T-helper 9 cell (primary cell): ENCODE measurements at regions not wholly inside any gene's neighbourhood (a gene's known extent, or its start where the extent isn't known, plus 50 kb on each side); places are given as distances from the start of the nearest gene placed in this dataset.
"Not testable (repeated sequence)": the region's sequence is repeated elsewhere in the genome, so short reads cannot be mapped to it uniquely, and the experiment has no call there.

ENCODE experiments used
- DNase-seq: peaks from one replicate; pipeline ENCODE4 v3.0.0-alpha.2; 2020

DNA sequence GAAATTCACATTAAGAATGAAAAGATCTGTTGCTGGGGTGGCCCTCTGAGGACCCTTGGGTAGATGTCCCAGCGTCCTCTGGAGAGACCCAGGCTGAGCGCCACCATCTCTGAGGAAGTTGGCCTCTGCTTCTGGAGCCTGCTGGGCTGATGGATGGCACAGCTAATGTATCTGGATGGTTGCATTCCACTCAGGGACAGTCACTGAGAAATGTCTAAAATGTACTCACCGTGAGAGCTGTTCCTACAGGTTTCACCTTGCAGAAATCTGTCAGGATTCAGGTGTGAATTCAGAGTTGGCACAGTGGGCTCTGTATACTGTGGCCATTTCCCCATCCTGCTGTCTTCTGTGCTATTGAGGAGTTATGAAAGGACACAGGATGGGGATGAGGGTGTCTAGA, 247.2 kb downstream of the AACS start:
- no peak for DNase-seq

DNA sequence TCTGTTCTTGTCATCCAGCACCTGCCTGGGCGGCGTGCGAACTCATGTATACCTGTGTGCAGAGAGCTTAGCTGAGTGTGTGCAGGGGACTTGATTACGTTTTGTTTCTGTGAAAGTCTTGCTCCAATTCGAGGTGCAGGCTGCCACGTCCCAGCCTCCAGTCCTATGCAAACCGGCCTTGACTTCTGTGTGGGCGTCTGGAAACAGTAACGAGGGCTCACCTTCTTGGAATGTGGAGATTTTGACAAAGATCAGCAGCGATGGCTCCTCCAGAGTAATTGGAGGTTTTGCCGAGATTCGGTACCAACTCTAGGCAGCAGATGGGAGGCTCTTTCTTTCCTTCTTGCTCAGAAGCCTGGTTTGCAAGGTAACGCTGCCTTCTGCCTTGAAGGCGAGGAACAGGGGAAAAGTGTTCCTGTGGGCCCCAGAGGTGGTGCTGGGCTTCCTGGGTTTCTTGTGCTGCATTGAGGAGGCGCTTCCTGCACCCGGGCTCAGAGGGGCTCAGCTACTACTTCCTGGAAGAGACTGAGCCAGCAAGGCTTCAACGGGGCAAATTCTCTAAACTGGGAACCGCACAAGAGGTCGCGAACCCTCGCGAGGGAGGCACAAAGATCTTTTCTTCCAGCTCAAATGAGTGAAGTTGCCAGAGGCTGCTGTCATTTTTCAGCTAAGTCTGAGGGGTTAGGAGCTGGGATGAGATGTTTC, 249.0 kb downstream of the AACS start:
- DNase-seq: no peak

DNA sequence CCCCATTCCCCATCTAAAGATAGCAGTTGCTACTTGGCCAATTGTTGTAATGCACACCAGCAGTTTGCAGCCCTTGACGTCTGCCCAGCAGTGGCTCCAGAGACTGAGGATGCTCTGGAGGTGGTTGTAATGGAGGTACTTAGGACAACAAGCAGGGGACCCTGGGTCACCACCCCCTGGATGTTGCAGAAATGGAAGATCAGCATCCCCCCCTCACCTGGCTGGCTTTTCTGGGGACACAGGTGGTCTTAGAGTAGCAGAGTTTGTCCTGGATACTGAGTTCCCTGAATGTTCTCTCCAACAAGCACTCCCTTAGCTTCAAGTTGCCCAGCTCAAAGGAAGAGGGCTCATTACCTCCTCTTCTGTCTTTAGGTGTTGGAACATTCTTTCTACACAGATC, 250.5 kb downstream of the AACS start:
- DNase-seq: no peak

DNA sequence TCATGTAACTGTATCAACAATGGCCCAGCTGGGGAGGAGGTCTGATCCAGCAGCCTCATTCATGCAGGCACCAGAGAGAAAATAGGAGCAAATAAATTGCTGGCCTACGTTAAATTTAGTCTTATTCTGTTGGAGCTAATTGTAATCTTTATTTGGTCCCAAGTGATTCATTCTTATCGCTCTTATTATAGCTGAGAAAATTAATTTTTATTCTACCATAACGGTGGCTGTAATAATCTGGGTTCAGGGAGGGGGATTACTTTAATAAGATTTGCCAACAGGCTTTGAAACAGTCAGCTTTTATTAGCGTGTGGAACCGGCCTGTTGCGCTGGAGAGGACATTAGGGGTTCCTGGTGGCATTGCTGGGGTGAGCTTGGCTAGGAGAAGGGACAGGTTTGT, 254.9 kb downstream of the AACS start:
- no peak for DNase-seq

DNA sequence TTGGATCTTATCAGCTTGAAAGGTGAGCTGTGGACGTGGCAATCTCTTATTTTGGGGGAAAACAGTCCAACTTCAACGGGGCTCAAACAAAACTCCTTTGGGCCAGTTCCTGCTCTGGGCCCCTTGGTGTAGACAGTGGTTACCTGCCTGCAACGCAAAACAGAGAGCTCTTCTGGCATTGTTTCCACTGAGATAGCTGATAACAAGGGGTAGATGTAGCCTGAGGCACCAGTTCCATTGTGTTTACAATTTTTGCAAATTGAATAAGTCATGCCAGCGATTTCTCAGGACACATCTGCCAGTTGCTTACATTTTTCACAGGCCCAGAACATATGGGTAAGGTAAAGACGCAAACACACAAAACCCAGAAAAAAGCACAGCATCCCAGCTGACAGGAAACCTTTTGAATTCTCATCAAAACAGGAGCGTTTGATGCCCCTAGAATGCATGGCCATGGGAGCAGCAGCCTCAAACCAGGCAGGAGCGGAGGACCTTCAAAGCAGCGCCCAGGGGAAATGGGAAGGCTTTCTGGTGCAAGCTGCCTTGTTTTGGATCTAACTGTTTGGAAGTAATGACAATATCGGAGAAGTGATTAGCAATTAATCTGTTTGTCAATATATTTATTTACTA, 259.7 kb downstream of the AACS start:
- DNase-seq: no peak

DNA sequence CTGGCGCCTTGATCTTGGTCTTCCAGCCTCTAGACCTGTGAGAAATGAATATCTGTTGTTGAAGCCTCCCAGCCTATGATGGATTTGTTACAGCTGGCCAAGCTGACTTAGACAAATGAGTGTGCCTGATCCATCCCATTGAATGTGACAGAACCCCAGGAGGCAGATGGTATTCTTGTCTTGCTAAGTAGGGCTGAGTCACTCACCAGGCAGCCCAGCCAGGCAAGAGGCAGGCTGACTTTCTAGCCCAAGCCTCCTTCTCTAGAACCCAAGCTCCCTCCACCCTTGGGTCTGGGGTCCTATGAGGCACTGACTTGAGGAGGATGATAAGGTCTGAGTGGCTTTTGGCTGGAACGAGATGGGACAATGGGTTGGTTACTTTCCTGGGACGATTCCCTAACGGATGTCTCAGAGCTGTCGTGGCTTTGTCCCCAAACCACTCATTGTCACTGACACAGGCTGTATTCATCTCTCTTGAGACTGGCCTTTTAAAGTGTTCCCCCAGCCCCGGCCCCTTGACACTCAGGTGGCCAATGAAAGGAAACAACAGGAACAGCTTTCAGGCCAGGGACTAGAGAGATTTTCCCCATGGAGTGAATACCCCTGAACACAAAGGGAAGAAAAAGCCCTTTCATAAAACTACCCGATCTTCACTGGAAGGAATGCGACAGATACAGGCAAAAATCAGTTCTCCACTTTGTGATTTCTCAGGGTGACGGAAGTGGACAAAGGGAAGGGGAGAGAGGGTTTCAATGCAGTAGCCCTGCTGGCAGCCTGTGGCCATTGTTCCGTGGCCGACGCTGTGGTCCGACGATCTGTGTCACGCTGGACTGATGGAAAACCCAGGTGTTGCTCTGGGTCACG, 264.2 kb downstream of the AACS start:
- no peak for DNase-seq

DNA sequence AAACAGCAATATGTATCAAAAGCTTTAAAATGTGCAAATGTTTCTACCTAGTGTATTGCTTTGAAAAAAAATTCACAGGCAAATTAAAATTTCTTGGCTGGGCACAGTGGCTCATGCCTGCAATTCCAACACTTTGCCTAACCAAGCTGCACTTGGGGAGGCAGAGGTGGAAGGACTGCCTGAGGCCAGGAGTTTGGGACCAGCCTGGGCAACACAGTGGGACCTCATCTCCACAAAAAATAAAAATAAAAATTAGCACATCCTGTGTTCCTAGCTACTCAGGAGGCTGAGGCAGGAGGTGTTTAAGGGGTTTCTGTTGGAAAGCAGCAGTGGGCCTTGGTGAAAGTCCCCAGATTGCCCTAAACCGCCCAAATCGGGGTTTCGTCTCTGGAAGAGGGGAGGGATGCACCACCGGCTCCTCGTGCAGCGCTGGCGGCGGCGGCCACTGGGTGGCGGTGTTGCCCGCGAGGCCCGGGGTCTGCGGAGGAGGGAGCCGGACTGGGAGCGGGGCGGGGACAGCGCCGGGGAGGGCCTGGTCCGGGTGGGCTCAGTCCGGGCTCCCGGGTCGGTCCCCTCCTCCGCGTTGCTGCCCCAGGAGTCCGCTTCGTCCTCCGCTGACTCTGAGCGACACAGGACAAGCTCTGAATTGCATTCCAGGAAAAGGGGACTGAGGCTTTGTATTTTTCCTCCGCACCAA, 265.6 kb downstream of the AACS start:
- DNase-seq: peak; percentile 10

DNA sequence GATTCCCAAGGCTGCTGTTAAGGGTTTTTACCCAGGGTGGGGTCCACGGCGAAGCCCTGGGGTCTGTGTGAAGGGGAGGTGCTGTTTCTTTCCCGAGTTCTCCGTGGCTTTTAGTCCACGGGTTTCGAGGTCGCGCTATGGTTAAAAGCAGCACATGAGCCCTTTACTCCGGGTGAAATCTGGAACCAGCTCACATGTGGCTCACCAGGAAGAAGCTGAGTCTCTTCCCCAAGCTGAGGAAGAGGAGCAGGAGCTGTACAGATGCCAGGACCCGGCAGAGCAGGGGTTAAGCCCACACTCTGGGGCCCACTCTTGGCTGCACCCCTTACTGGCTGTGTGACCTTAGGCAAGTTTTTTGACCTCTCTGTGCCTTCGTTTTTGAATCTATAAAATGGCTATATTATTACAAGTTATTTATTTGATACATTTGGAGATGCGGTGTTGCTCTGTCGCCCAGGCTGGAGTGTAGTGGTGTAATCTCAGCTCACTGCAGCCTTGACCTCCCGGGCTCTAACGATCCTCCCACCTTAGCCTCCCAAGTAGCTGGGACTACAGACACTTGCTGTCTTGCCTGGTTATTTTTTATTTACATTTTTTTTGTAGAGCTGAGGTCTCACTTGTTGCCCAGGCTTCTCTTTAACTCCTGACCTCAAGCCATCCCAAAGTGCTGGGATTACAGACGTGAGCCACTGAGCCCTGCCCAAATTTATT, 266.3 kb downstream of the AACS start:
- no peak for DNase-seq

DNA sequence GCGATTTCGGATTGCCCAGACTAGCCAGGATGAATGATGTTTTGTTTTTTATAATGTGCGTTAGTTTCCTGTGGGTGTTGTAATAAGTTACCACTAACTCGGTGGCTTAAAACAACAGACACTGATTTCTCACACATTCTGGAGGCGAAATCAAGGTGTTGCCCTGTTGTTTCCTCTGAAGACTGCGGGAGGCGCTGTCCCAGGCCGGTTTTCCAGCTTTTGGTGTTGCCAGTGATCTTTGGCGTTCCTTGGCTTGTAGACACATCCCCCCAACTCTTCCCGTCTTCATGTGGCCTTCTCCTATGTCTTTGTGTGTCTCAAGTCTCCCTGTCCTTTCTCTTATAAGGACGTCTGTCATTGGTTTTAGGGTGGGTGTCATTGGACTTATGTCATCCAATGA, 267.7 kb downstream of the AACS start:
- no peak for DNase-seq

DNA sequence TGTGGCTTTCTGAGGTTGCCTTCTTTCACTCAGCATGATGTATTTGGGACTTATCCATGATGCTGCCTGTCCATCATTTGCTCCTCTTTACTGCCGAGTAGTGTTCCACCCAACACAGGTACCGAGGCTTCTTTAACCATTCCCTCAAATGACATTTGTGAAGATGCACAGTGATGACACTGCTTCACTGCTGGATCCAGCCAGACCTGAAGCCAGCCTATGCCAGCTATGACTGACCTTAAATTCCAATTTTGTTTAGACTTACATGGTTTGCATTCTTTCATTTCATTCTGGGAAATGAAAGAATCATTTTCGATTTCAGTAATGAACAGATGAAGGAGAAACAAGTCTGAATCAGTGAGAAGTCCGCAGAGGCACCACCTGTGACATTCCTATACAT, 271.0 kb downstream of the AACS start:
- no peak for DNase-seq

DNA sequence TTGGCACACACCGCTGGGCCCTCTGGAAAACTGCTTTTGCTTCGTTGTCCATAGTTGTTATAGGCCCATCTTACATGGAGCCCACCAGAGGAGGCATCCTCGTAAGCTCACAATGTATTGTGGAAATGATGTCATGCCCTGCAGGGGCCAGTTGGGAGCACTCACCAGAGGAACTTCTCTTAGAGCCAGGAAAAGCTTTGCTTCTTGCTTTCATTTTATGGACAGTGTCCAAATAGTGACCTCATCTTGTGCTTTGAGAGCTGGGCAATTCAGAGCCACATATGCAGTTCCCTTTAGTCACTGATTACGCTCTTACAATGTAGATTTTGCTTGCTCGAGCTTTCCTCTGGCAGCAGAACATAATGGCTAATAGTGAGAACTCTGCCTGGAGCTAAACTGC, 275.6 kb downstream of the AACS start:
- DNase-seq: no peak

DNA sequence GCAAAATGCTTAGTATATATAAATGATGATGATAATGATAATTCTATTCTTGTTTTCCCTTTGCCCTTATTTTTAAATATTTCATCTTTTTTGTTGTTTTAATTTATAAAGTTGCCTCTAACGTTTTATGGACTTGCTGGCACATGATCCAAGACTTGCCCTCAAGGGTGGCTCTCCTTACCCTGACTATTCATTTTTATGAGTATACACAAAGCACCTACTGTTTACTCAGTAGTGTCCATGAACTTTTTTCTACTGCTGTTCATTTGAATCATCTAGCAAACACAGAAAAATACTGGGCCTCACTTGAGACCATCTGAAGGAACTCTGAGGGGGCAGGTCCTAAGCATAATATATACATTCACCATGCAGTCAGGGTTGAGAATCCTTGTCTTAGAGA, 276.2 kb downstream of the AACS start:
- DNase-seq: no peak

DNA sequence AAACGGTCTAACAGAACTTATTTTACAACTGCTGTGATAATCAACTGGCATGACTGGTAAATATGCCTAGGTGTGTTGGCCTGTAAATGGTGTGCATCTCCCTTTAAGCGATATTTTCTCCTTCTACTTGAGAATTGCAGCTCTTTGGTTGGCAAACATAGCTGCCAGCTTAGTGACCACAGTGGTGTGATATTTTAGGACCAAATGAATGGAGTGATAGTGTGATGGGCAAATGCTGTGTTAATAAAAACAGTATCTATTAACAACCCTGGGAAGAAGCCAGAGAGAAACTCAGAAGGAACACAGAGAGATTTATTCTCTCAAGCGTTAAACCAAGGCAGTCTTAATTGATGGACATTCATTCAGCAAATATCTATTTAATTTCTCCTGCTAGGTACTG, 278.4 kb downstream of the AACS start:
- no peak for DNase-seq

DNA sequence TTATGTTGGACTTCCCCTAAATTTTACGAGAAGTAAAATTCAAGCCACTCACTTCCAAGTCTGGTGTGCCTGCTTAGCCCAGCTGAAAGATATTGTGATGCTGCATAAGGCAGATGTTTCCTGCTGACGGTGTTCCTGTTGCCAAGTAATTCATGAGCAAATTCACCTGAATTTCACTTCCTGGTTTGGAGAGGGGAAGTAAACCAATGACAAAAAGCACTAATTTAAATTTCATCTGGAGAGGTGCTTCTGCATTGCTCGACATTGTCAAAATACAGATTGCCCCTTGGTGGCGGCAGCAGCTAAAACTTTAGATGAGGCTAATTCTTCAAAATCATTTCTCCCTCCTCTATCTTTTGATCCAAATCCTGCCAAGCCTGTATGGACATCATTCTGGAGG, 281.1 kb downstream of the AACS start:
- no peak for DNase-seq

DNA sequence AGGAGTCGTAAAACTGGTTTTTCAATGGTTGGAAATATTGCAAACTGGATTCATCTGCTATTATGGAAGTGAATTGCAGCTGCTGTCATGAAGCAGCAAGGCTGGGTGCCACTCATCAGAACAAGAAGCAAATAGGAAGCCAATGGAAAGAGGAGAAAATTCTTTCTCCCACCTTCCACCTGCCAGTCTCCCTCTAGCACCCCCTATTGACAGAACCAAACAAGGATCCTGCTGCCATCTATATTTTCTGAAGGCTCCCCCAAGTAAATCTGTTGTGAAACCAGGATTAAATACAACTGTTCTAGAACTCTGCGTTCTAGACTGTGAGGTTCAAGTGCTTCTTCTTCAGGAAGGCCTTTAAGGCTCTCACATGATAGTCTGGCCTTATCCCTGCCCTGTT, 286.6 kb downstream of the AACS start:
- DNase-seq: no peak

DNA sequence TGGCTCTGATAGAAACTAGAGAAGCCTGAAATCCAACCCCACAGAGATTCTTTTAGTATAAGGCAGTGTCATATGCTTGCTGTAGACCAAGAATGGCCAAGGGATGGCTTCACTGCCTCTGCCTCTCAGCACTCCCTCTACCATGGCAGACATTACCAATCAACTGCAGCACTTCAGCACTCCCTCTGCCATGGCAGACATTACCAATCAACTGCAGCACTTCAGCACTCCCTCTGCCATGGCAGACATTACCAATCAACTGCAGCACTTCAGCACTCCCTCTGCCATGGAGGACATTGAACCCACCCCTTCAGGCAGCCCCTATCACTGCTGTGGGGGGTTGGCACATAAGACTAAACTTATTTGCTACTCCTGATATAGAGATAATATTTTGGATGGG, 287.8 kb downstream of the AACS start:
- not testable (repeated sequence) for DNase-seq

DNA sequence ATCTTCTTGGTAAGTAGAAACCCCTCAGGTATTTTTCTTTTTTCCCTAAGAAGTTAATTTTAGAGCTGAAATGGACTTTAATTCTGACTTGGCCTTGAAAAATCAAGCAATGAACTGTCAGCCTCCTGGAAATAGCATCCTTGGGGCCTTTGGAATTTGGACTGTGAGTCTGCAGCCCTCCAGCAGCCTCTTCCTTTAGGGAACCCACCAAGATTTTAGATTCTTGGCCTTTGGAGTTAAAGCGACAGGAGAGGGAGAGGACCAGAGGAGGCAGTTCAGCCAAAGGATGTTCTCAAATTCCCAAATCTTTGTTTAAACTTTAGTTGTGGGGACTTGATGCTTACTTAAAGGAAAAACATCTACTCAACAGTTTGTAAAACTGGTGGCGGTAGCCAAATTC, 288.6 kb downstream of the AACS start:
- no peak for DNase-seq

DNA sequence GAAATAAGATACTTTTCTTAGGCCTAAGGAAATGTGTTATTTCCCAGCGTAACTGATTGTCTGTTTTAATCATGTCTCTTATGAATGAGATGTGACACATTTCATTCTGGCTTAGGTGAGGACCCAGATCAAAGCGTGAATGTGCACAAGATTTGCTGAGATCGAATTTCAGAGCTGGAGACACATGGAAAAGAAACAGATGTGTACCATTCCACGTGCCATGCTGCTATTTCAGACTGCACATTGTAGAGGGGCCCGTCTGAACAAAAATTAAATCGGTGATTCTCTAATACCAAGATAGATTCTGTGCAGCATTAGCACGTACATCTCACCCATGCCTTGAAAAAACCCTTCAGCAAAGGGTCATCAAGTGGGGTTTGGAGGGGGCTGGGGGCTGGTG, 290.4 kb downstream of the AACS start:
- DNase-seq: no peak

DNA sequence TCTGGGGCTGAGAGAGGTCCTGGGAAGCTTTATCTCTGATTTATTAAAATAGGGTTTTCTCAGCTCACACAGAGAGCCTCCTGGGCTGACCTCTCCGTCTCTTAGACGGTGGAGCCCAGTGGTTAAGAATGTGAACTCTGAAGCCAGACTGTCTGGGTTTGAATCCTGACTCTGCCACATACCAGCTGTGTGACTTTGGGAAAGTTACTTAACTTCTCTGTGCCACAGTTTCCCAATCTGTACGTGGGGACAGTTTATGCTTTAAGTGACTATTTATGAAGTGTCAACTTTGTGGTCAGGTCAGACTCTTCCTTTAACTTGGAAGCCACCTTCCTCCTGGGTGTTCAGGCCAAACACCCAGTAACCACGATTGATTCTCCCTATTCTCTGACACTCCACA, 290.9 kb downstream of the AACS start:
- no peak for DNase-seq

DNA sequence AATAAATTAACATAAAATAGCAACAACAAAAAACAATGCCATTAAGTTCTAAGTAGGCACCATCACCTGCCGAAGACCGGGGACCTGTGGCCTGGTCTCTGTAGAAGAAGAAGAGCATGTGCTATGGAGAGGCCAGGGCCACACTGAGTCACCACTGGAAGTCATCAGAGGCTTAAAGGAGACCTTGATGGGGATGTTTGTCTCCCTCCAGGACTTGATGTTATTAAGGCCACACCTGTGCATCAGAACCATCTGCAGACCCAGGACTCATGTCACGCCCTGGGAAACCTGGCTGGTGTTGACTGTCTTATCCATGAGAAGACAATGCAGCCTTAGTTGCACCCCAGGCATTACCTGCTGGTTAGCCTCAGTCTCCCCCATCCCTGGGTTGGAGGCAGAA, 292.3 kb downstream of the AACS start:
- DNase-seq: no peak

DNA sequence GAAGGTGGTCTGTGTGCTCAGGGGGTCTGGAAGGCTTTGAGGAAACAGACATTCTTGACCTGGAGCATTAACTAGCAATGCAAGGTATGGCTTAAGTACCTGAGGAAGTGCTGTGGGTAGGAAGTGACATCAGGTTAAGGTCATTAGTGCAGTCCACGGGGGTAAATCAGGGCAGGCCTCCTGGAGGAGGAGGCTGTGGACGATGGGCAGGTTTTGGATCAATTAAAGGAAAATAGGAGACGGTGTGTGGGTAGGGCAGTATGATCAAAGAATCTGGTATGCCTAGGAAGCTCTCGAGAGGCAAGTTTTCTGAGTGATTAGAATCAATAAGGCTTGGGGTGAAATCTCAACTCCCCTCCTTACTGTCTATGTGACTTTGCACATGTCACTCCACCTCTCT, 295.3 kb downstream of the AACS start:
- no peak for DNase-seq

DNA sequence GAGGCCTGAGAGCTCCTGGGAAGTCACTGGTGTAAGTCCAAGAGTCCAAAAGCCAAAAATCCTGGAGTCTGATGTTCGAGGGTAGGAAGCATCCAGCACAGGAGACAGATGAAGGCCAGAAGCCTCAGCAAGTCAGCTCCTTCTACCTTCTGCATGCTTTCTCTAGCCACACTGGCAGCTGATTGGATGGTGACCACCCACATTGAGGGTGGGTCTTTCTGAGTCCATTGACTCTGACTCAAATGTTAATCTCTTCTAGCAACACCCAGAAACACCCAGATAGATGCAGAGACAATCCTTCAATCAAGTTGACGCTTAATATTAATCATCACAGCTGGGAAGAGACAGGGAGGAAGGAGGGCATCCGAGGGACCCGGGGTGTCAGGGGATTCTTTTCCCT, 305.8 kb downstream of the AACS start:
- no peak for DNase-seq

DNA sequence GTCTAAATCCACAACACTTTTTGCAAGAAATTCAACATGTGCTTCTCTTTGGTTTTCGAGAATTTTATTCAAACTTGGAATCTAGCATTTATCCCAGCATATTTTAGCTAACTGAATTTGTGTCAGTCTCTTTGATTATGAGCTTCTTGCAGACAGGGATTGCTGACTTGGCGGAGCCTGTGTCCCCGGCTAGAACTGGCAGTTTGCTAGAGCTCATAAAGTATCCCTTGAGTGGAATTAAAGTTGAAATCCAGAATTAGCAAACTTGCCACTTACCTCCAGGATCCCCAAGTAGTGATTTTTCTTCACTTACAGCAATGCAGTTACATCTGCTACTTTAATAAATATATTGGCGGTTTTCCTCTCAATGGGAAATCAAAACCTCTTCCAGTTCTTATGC, 306.9 kb downstream of the AACS start:
- no peak for DNase-seq
